Karpas-422 (cell line): ENCODE measurements at regions not wholly inside any gene's neighbourhood (a gene's known extent, or its start where the extent isn't known, plus 50 kb on each side); places are given as distances from the start of the nearest gene placed in this dataset.
"Not testable (repeated sequence)": the region's sequence is repeated elsewhere in the genome, so short reads cannot be mapped to it uniquely, and the experiment has no call there.

Experiments used
- DNase-seq: peaks from one replicate; pipeline ENCODE4 v3.0.0-alpha.2; 2015
- H2AFZ ChIP-seq: fragments of 200-600 bp; sonication (generic); 2 replicates; pipeline ENCODE4 v1.6.1; 2014; ENCODE audit warnings: antibody characterized with exemption, low read length, mixed read lengths
- H3K27ac ChIP-seq: fragments of 200-600 bp; sonication (generic); 2 replicates; pipeline ENCODE4 v1.5.1; 2014; ENCODE audit warnings: mild to moderate bottlenecking, low read length, moderate library complexity
- H3K27me3 ChIP-seq: fragments of 200-600 bp; sonication (generic); 2 replicates; pipeline ENCODE4 v1.6.1; 2014; ENCODE audit warnings: low read length, mixed read lengths
- H3K36me3 ChIP-seq: fragments of 200-600 bp; sonication (generic); 2 replicates; pipeline ENCODE4 v1.6.1; 2014; ENCODE audit warnings: low read length, mixed read lengths; ENCODE audit not compliant: insufficient read depth
- H3K4me1 ChIP-seq: fragments of 200-600 bp; sonication (generic); 2 replicates; pipeline ENCODE4 v1.6.1; 2014; ENCODE audit warnings: mild to moderate bottlenecking, low read length, mixed read lengths
- H3K4me2 ChIP-seq: fragments of 200-600 bp; sonication (generic); 2 replicates; pipeline ENCODE4 v1.6.1; 2014; ENCODE audit warnings: low read length, low read depth, mild to moderate bottlenecking; ENCODE audit not compliant: poor library complexity, severe bottlenecking
- H3K4me3 ChIP-seq: fragments of 200-600 bp; sonication (generic); 2 replicates; pipeline ENCODE4 v1.5.1; 2014; ENCODE audit warnings: mild to moderate bottlenecking, antibody characterized with exemption, low read length, mixed read lengths
- H3K79me2 ChIP-seq: fragments of 200-600 bp; sonication (generic); 2 replicates; pipeline ENCODE4 v1.6.1; 2014; ENCODE audit warnings: mild to moderate bottlenecking, low read length, mixed read lengths
- H3K9ac ChIP-seq: fragments of 200-600 bp; sonication (generic); 2 replicates; pipeline ENCODE4 v1.6.0; 2014; ENCODE audit warnings: low read length
- H3K9me2 ChIP-seq: fragments of 200-600 bp; sonication (generic), shearing (Covaris generic); replicated peaks from 2 replicates; pipeline ENCODE4 v1.6.0; 2014; ENCODE audit warnings: mild to moderate bottlenecking, low read length, moderate library complexity; ENCODE audit not compliant: insufficient read depth
- H3K9me3 ChIP-seq: fragments of 300-700, 200-600 bp; sonication (generic); 2 replicates; pipeline ENCODE4 v1.6.1; 2014; ENCODE audit warnings: low read length, mixed read lengths
- H4K20me1 ChIP-seq: fragments of 200-600 bp; sonication (generic); 2 replicates; pipeline ENCODE4 v1.6.1; 2014; ENCODE audit warnings: mild to moderate bottlenecking, antibody characterized with exemption, low read length, low read depth; ENCODE audit not compliant: insufficient read depth

GRCh38 chr3:87791248-87792027, 267.4 kb downstream of the CGGBP1 start:
- no peak overlapping the region for H3K4me2 ChIP-seq
- no peaks in the 10 kb centered on the region for H3K79me2 ChIP-seq
- H3K27me3 ChIP-seq = no peaks in the 10 kb centered on the region
- H3K4me3 ChIP-seq = no peak overlapping the region
- no peaks in the 10 kb centered on the region for H4K20me1 ChIP-seq
- H3K9me3 ChIP-seq = no peaks in the 10 kb centered on the region
- DNase-seq = no peak
- no peaks in the 10 kb centered on the region for H3K9me2 ChIP-seq
- H2AFZ ChIP-seq = no peak overlapping the region
- no peaks in the 10 kb centered on the region for H3K4me1 ChIP-seq
- no peak overlapping the region for H3K27ac ChIP-seq
- H3K36me3 ChIP-seq = no peaks in the 10 kb centered on the region
- H3K9ac ChIP-seq = no peak overlapping the region

- not testable (repeated sequence) for H3K9ac ChIP-seq, H3K4me2 ChIP-seq, H3K79me2 ChIP-seq, H3K27me3 ChIP-seq, H3K4me3 ChIP-seq, H3K27ac ChIP-seq, H3K9me3 ChIP-seq, H4K20me1 ChIP-seq, H3K4me1 ChIP-seq, H3K36me3 ChIP-seq, DNase-seq, H3K9me2 ChIP-seq, H2AFZ ChIP-seq
These were observed 269.8 kb downstream of the CGGBP1 start for GRCh38 chr3:87789049-87789448.

DNA sequence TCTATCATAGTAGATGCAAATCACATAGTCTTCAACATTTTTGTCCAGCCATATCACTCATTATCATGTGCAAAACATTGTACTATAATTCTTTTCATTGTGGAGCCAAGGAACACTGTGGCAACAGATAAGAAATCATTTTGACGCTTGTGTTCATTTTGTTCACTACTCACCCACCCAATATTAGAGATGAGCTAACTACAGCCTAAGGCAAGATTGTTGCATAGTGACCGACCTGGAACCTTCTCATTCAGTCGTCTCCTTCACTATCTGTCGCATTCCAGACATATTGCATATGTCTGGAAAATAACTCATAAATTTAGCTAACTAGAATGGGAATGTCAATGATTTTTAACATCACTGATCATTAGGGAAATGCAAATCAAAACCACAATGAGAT, 270.3 kb downstream of the CGGBP1 start:
- Histone ChIP-seq H3K4me1 (no peaks in the 10 kb centered on the region), H3K4me2 (no peak overlapping the region), H3K9ac (no peak overlapping the region), H3K4me3 (no peak overlapping the region), H3K9me3 (no peaks in the 10 kb centered on the region), H2AFZ (no peak overlapping the region), H3K36me3 (no peaks in the 10 kb centered on the region), H3K79me2 (no peaks in the 10 kb centered on the region), H3K27ac (no peak overlapping the region), H3K27me3 (no peaks in the 10 kb centered on the region), H4K20me1 (no peaks in the 10 kb centered on the region), H3K9me2 (no peaks in the 10 kb centered on the region)
- DNase-seq = no peak

DNA sequence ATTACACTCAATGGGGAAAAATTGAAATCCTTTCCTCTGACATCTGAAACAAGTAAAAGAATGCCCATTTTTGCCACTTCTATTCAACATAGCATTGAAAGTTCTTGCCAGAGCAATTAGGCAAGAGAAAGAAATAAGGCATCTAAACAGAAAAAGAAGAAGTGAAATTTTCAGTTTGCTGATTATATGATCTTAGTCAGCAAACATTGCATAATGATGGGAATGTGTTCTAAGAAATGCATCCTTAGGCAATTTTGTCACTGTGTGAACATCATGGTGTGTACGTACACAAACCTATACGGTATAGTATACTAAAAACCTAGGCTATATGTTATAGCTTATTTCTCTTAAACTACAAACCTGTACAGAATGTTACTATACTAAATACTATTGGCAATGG, 278.0 kb downstream of the CGGBP1 start:
- Histone ChIP-seq H3K4me1 (no peaks in the 10 kb centered on the region), H3K4me3 (no peak overlapping the region), H4K20me1 (no peaks in the 10 kb centered on the region), H3K9ac (no peak overlapping the region), H2AFZ (no peak overlapping the region), H3K79me2 (no peaks in the 10 kb centered on the region), H3K36me3 (no peaks in the 10 kb centered on the region), H3K4me2 (no peak overlapping the region), H3K27ac (no peak overlapping the region), H3K27me3 (no peaks in the 10 kb centered on the region), H3K9me2 (no peaks in the 10 kb centered on the region), H3K9me3 (no peaks in the 10 kb centered on the region)
- no peak for DNase-seq

DNA sequence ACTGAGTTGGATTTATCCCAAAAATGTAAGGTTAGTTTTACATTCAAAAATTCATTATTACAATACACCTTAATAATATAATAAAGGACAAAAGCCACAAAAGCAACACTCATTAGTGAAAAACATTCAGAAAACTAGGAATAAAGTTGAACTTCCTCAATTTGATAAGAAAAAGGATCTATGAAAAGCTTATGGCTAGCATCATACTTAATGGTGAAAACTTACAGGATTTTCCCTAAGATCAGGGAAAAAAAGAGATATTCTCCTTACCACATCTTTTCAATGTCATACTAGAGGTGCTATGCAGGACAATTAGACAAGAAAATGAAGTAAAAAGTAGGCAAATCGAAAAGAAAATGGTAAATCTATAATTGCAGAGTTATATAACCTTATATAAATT, 279.9 kb downstream of the CGGBP1 start:
- no peaks in the 10 kb centered on the region for H3K36me3 ChIP-seq
- H3K9me3 ChIP-seq = no peaks in the 10 kb centered on the region
- no peaks in the 10 kb centered on the region for H4K20me1 ChIP-seq
- no peak overlapping the region for H2AFZ ChIP-seq
- no peak overlapping the region for H3K27ac ChIP-seq
- DNase-seq = no peak
- no peak overlapping the region for H3K4me3 ChIP-seq
- H3K4me1 ChIP-seq = no peaks in the 10 kb centered on the region
- no peak overlapping the region for H3K9ac ChIP-seq
- no peaks in the 10 kb centered on the region for H3K27me3 ChIP-seq
- no peak overlapping the region for H3K4me2 ChIP-seq
- H3K9me2 ChIP-seq = no peaks in the 10 kb centered on the region
- no peaks in the 10 kb centered on the region for H3K79me2 ChIP-seq

DNA sequence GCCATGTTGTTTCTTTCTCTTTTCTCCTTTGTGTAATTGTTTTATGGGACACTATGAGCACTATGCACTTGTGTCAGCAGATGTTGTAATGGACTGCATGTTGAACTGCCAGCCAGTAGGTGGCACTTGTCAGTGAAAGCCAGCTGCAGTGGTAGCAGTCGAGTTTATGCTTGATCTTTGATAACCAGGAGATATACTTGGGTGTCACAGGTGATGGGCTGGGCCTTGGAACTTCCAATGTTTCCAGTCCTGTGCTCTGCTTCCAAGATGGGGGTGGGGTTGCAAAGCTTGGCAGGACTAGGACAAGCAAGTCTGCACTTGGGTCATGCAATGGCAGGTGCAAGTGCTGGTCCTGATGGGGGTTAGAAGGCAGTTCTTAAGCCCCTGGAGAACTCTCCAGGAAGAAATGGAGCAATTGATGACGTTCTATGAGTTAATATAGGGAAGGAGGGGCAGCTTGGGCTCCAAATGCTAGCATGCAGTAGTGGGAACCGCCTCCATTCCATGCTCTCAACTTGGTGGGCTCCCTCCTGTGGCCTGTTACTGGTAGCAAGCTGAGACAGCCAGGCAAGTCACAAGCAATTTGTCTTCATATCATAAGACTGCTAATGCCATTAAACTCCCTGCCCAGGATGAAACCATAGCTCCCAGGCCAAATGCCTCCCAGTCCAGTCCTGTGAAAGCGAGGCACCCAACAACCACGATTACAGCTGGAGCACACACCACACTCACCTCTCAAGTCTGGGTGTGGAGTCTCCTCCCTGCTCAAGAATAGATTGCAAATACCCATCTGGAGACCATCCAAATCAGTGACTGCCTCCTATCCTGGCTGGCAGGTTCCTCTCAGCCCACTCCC, 287.2 kb downstream of the CGGBP1 start:
- no peak overlapping the region for H3K9ac ChIP-seq
- no peaks in the 10 kb centered on the region for H3K79me2 ChIP-seq
- H3K4me2 ChIP-seq = no peak overlapping the region
- peak; percentile 72 for DNase-seq
- no peak overlapping the region for H2AFZ ChIP-seq
- H3K27me3 ChIP-seq = no peaks in the 10 kb centered on the region
- no peak overlapping the region for H3K4me3 ChIP-seq
- no peaks in the 10 kb centered on the region for H4K20me1 ChIP-seq
- H3K27ac ChIP-seq = no peak overlapping the region
- no peaks in the 10 kb centered on the region for H3K9me2 ChIP-seq
- no peaks in the 10 kb centered on the region for H3K36me3 ChIP-seq
- H3K9me3 ChIP-seq = no peaks in the 10 kb centered on the region
- no peaks in the 10 kb centered on the region for H3K4me1 ChIP-seq

- Histone ChIP-seq H3K4me3 (no peak overlapping the region), H3K4me1 (no peaks in the 10 kb centered on the region), H3K9me2 (no peaks in the 10 kb centered on the region), H3K4me2 (no peak overlapping the region), H4K20me1 (no peaks in the 10 kb centered on the region), H3K79me2 (no peaks in the 10 kb centered on the region), H2AFZ (no peak overlapping the region), H3K27ac (no peak overlapping the region), H3K9ac (no peak overlapping the region), H3K27me3 (no peaks in the 10 kb centered on the region), H3K9me3 (no peaks in the 10 kb centered on the region), H3K36me3 (no peaks in the 10 kb centered on the region)
- no peak for DNase-seq
These were observed 292.1 kb downstream of the CGGBP1 start for GRCh38 chr3:87766721-87767120.

GRCh38 chr3:87765256-87765655, 293.5 kb downstream of the CGGBP1 start:
- no peaks in the 10 kb centered on the region for H3K4me1 ChIP-seq
- H3K4me3 ChIP-seq = no peak overlapping the region
- H3K9me2 ChIP-seq = no peaks in the 10 kb centered on the region
- H2AFZ ChIP-seq = no peak overlapping the region
- no peaks in the 10 kb centered on the region for H3K27me3 ChIP-seq
- H3K27ac ChIP-seq = no peak overlapping the region
- H3K4me2 ChIP-seq = no peak overlapping the region
- H4K20me1 ChIP-seq = no peaks in the 10 kb centered on the region
- no peak overlapping the region for H3K9ac ChIP-seq
- H3K79me2 ChIP-seq = no peaks in the 10 kb centered on the region
- DNase-seq = no peak
- H3K9me3 ChIP-seq = no peaks in the 10 kb centered on the region
- H3K36me3 ChIP-seq = no peaks in the 10 kb centered on the region
